WTC11 (cell line): ENCODE measurements at regions not wholly inside any gene's neighbourhood (a gene's known extent, or its start where the extent isn't known, plus 50 kb on each side); places are given as distances from the start of the nearest gene placed in this dataset.

Source experiments
- ATAC-seq: fragments of 200-7000 bp; cut with Tn5 transposase; 2 replicates; pipeline ENCODE4 v1.10.0; 2021; ENCODE audit warnings: mild to moderate bottlenecking, moderate library complexity
- CTCF ChIA-PET: fragments of 300-600 bp; sonication (Branson Sonifier 250); formaldehyde crosslinking; loops from one replicate; lab custom pipeline; 2021; ENCODE audit warnings: antibody characterized with exemption; lab: Charles Lee
- POLR2A ChIA-PET: fragments of 350-600 bp; sonication (Branson Sonifier 250); formaldehyde crosslinking; loops from one replicate; lab custom pipeline; 2021; ENCODE audit warnings: antibody characterized with exemption; lab: Charles Lee
- DNase-seq: peaks from one replicate; pipeline ENCODE4 v3.0.0; 2021; ENCODE audit warnings: low spot score
- H3K27ac Mint-ChIP-seq: 2 replicates; pipeline ENCODE4 v1.8.0; 2021; ENCODE audit warnings: mixed read lengths
- H3K27me3 Mint-ChIP-seq: 2 replicates; pipeline ENCODE4 v1.8.0; 2021; ENCODE audit warnings: low read depth, mild to moderate bottlenecking, moderate library complexity, mixed read lengths
- H3K36me3 Mint-ChIP-seq: 2 replicates; pipeline ENCODE4 v1.8.0; 2021; ENCODE audit warnings: mixed read lengths
- H3K4me1 Mint-ChIP-seq: 2 replicates; pipeline ENCODE4 v1.8.0; 2022; ENCODE audit warnings: mixed read lengths
- H3K4me3 Mint-ChIP-seq: 2 replicates; pipeline ENCODE4 v1.8.0; 2021; ENCODE audit warnings: mild to moderate bottlenecking, moderate library complexity, mixed read lengths
- H3K9me3 Mint-ChIP-seq: 2 replicates; pipeline ENCODE4 v1.8.0; 2021; ENCODE audit warnings: mixed read lengths
- AFF4 ChIP-seq: sonication (generic); formaldehyde crosslinking; IDR thresholded peaks from 2 replicates; pipeline ENCODE4 v1.8.1; 2023; ENCODE audit warnings: mild to moderate bottlenecking, missing genetic modification reagents, borderline replicate concordance
- CBFB ChIP-seq: sonication (generic); formaldehyde crosslinking; IDR thresholded peaks from 2 replicates; pipeline ENCODE4 v1.8.1; 2022; ENCODE audit warnings: mild to moderate bottlenecking, low read depth, missing genetic modification reagents
- FOXJ3 ChIP-seq: sonication (generic); formaldehyde crosslinking; IDR thresholded peaks from 2 replicates; pipeline ENCODE4 v1.9.0; 2021; ENCODE audit warnings: missing genetic modification reagents, mild to moderate bottlenecking, borderline replicate concordance
- FOXP4 ChIP-seq: sonication (generic); formaldehyde crosslinking; IDR thresholded peaks from 2 replicates; pipeline ENCODE4 v1.8.0; 2022; ENCODE audit warnings: mild to moderate bottlenecking, missing genetic modification reagents
- IRF1 ChIP-seq: sonication (generic); formaldehyde crosslinking; IDR thresholded peaks from 2 replicates; pipeline ENCODE4 v1.8.0; 2023; ENCODE audit warnings: missing genetic modification reagents
- KAT7 ChIP-seq: sonication (generic); formaldehyde crosslinking; IDR thresholded peaks from 2 replicates; pipeline ENCODE4 v1.8.1; 2023; ENCODE audit warnings: missing genetic modification reagents, mild to moderate bottlenecking, borderline replicate concordance
- MAX ChIP-seq: sonication (generic); formaldehyde crosslinking; IDR thresholded peaks from 2 replicates; pipeline ENCODE4 v1.8.0; 2022; ENCODE audit warnings: mild to moderate bottlenecking, missing genetic modification reagents
- RELA ChIP-seq: sonication (generic); formaldehyde crosslinking; IDR thresholded peaks from 2 replicates; pipeline ENCODE4 v1.8.1; 2022; ENCODE audit warnings: missing genetic modification reagents, mild to moderate bottlenecking, borderline replicate concordance
- SP1 ChIP-seq: sonication (generic); formaldehyde crosslinking; conservative IDR thresholded peaks from 2 replicates; pipeline ENCODE4 v1.8.1; 2022; ENCODE audit warnings: missing genetic modification reagents
- STAT6 ChIP-seq: sonication (generic); formaldehyde crosslinking; conservative IDR thresholded peaks from 2 replicates; pipeline ENCODE4 v1.8.1; 2023; ENCODE audit warnings: mild to moderate bottlenecking, low read depth, missing genetic modification reagents, moderate library complexity
- TCF7 ChIP-seq: sonication (generic); formaldehyde crosslinking; IDR thresholded peaks from 2 replicates; pipeline ENCODE4 v1.8.0; 2022; ENCODE audit warnings: mild to moderate bottlenecking, low read depth, missing genetic modification reagents, moderate library complexity
- ZNF138 ChIP-seq: sonication (generic); formaldehyde crosslinking; conservative IDR thresholded peaks from 2 replicates; pipeline ENCODE4 v1.8.1; 2022; ENCODE audit warnings: mild to moderate bottlenecking, moderate library complexity, missing genetic modification reagents
- ZNF263 ChIP-seq: sonication (generic); formaldehyde crosslinking; IDR thresholded peaks from 2 replicates; pipeline ENCODE4 v1.8.1; 2022; ENCODE audit warnings: low read depth, mild to moderate bottlenecking, moderate library complexity, missing genetic modification reagents
- ZNF425 ChIP-seq: fragments of 250-450 bp; sonication (Bioruptor Pico); conservative IDR thresholded peaks from 2 replicates; pipeline ENCODE4 v1.9.0; 2021; ENCODE audit warnings: mild to moderate bottlenecking

GRCh38 chr14:51448831-51449670, 202.7 kb upstream of the FRMD6 start:
- no peaks in the 10 kb centered on the region for H3K36me3 Mint-ChIP-seq
- H3K4me3 Mint-ChIP-seq: no peak overlapping the region
- DNase-seq (no peak), ATAC-seq (no peak)
- ChIA-PET CTCF (no interaction called here), POLR2A (no interaction called here)
- H3K9me3 Mint-ChIP-seq: peaks cover 3% of the 10 kb centered on the region; the same call in 1 of the 2 replicates
- no peak for TF ChIP-seq MAX (CRISPR knock-in tag)
- H3K27me3 Mint-ChIP-seq: no peaks in the 10 kb centered on the region
- H3K4me1 Mint-ChIP-seq: 0 out of 2 replicates have a peak, but pooled peaks cover 2% of the 10 kb centered on the region
- no peak overlapping the region for H3K27ac Mint-ChIP-seq

GRCh38 chr14:51449681-51450080, 202.0 kb upstream of the FRMD6 start:
- H3K27ac Mint-ChIP-seq: no peak overlapping the region
- POLR2A ChIA-PET: no interaction called here
- no peak for DNase-seq
- H3K4me3 Mint-ChIP-seq: no peak overlapping the region
- no peaks in the 10 kb centered on the region for H3K27me3 Mint-ChIP-seq
- CTCF ChIA-PET: no interaction called here
- ATAC-seq: no peak
- no peaks in the 10 kb centered on the region for H3K36me3 Mint-ChIP-seq
- peaks cover 3% of the 10 kb centered on the region; the same call in 1 of the 2 replicates for H3K9me3 Mint-ChIP-seq
- TF ChIP-seq STAT6 (CRISPR knock-in tag): no peak
- TF ChIP-seq CBFB (CRISPR knock-in tag): no peak
- H3K4me1 Mint-ChIP-seq: 0 out of 2 replicates have a peak, but pooled peaks cover 2% of the 10 kb centered on the region

- DNase-seq (no peak), ATAC-seq (no peak)
- ChIA-PET CTCF (no interaction called here), POLR2A (no interaction called here)
- H3K36me3 Mint-ChIP-seq: no peaks in the 10 kb centered on the region
- H3K4me3 Mint-ChIP-seq: no peak overlapping the region
- H3K27ac Mint-ChIP-seq: no peak overlapping the region
- peaks cover 6% of the 10 kb centered on the region for H3K9me3 Mint-ChIP-seq
- 0 out of 2 replicates have a peak, but pooled peaks cover 2% of the 10 kb centered on the region for H3K4me1 Mint-ChIP-seq
- H3K27me3 Mint-ChIP-seq: no peaks in the 10 kb centered on the region
- TF ChIP-seq FOXP4 (CRISPR knock-in tag): no peak
- no peak for TF ChIP-seq FOXJ3 (CRISPR knock-in tag)
- TF ChIP-seq SP1: no peak
- TF ChIP-seq RELA (CRISPR knock-in tag): no peak
- no peak for TF ChIP-seq AFF4 (CRISPR knock-in tag)
- no peak for TF ChIP-seq ZNF263
- no peak for TF ChIP-seq ZNF425
- no peak for TF ChIP-seq KAT7 (CRISPR knock-in tag)
- TF ChIP-seq TCF7 (CRISPR knock-in tag): no peak
- no peak for TF ChIP-seq ZNF138
- no peak for TF ChIP-seq IRF1
Observed at GRCh38 chr14:51451561-51451960, 200.1 kb upstream of the FRMD6 start.
